ENCODE measurements at regions not wholly inside any gene's neighbourhood (a gene's known extent, or its start where the extent isn't known, plus 50 kb on each side); places are given as distances from the start of the nearest gene placed in this dataset.

GRCh38 chr2:144718376-144718775 lies 198.5 kb upstream of the ZEB2 start:
- H3K27ac Mint-ChIP-seq (ENCODE audit: unreplicated experiment): no peak overlapping the region
- H3K4me3 ChIP-seq (ENCODE audit: insufficient read depth, low read depth, low read length): no peak overlapping the region
- H3K9me3 ChIP-seq (ENCODE audit: insufficient read depth, low read depth, low read length): no peaks in the 10 kb centered on the region
- H3K4me1 ChIP-seq (ENCODE audit: insufficient read depth, low read length): no peaks in the 10 kb centered on the region
- no peaks in the 10 kb centered on the region for H3K79me2 ChIP-seq (ENCODE audit: insufficient read depth, low read length)
- DNase-seq (ENCODE audit: low read depth) (no peak), FAIRE-seq (peak; percentile 43)
- no peak overlapping the region for H3K27ac ChIP-seq (ENCODE audit: low read depth, low read length)
- H3K4me1 Mint-ChIP-seq (ENCODE audit: low read depth, unreplicated experiment): no peaks in the 10 kb centered on the region
- peaks cover 8% of the 10 kb centered on the region for H3K9me3 Mint-ChIP-seq (ENCODE audit: unreplicated experiment)
- H3K27me3 Mint-ChIP-seq (ENCODE audit: low read depth, unreplicated experiment): no peaks in the 10 kb centered on the region
- H3K36me3 ChIP-seq (ENCODE audit: insufficient read depth, low read length): no peaks in the 10 kb centered on the region
- TF ChIP-seq EZH2 (IDR thresholded peaks at IDR 0.05; ENCODE audit: insufficient read depth, low read length): no peak
- TF ChIP-seq CTCF (IDR thresholded peaks at IDR 0.05; ENCODE audit: insufficient read depth, low read depth, low read length): no peak
- no peaks in the 10 kb centered on the region for H3K27me3 ChIP-seq (ENCODE audit: insufficient read depth, low read length)
- H2AFZ ChIP-seq (ENCODE audit: low read depth, low read length): no peak overlapping the region
- no peak overlapping the region for H3K4me3 Mint-ChIP-seq (ENCODE audit: unreplicated experiment)
- H3K9ac ChIP-seq (ENCODE audit: low read length): no peak overlapping the region
- no peaks in the 10 kb centered on the region for H3K36me3 Mint-ChIP-seq (ENCODE audit: low read depth, unreplicated experiment)
- no peak overlapping the region for H3K4me2 ChIP-seq (ENCODE audit: low read length)
- H4K20me1 ChIP-seq (ENCODE audit: insufficient read depth, low read length): no peaks in the 10 kb centered on the region

- FAIRE-seq: no peak
- no peaks in the 10 kb centered on the region for H3K79me2 ChIP-seq (ENCODE audit: insufficient read depth, low read length)
- H3K4me3 ChIP-seq (ENCODE audit: insufficient read depth, low read depth, low read length): no peak overlapping the region
- no peak for DNase-seq (ENCODE audit: low read depth)
- Mint-ChIP-seq H3K27ac (ENCODE audit: unreplicated experiment) (no peak overlapping the region), H3K27me3 (ENCODE audit: low read depth, unreplicated experiment) (no peaks in the 10 kb centered on the region), H3K4me1 (ENCODE audit: low read depth, unreplicated experiment) (peaks cover 4% of the 10 kb centered on the region), H3K36me3 (ENCODE audit: low read depth, unreplicated experiment) (no peaks in the 10 kb centered on the region), H3K4me3 (ENCODE audit: unreplicated experiment) (no peak overlapping the region), H3K9me3 (ENCODE audit: unreplicated experiment) (peaks cover 8% of the 10 kb centered on the region)
- no peak overlapping the region for H3K27ac ChIP-seq (ENCODE audit: low read depth, low read length)
- TF ChIP-seq CTCF (IDR thresholded peaks at IDR 0.05; ENCODE audit: insufficient read depth, low read depth, low read length) (no peak), EZH2 (IDR thresholded peaks at IDR 0.05; ENCODE audit: insufficient read depth, low read length) (no peak)
- no peaks in the 10 kb centered on the region for H3K36me3 ChIP-seq (ENCODE audit: insufficient read depth, low read length)
- no peak overlapping the region for H2AFZ ChIP-seq (ENCODE audit: low read depth, low read length)
- H3K9ac ChIP-seq (ENCODE audit: low read length): no peak overlapping the region
- no peaks in the 10 kb centered on the region for H3K27me3 ChIP-seq (ENCODE audit: insufficient read depth, low read length)
- no peaks in the 10 kb centered on the region for H4K20me1 ChIP-seq (ENCODE audit: insufficient read depth, low read length)
- no peaks in the 10 kb centered on the region for H3K4me1 ChIP-seq (ENCODE audit: insufficient read depth, low read length)
- H3K4me2 ChIP-seq (ENCODE audit: low read length): no peak overlapping the region
- H3K9me3 ChIP-seq (ENCODE audit: insufficient read depth, low read depth, low read length): no peaks in the 10 kb centered on the region
Observed at GRCh38 chr2:144715992-144716391, 196.1 kb upstream of the ZEB2 start.

GRCh38 chr2:144713410-144713809 lies 193.5 kb upstream of the ZEB2 start:
- Histone ChIP-seq H3K9me3 (ENCODE audit: insufficient read depth, low read depth, low read length) (no peaks in the 10 kb centered on the region), H3K27me3 (ENCODE audit: insufficient read depth, low read length) (no peaks in the 10 kb centered on the region), H3K79me2 (ENCODE audit: insufficient read depth, low read length) (no peaks in the 10 kb centered on the region), H3K4me2 (ENCODE audit: low read length) (no peak overlapping the region), H2AFZ (ENCODE audit: low read depth, low read length) (no peak overlapping the region), H3K27ac (ENCODE audit: low read depth, low read length) (no peak overlapping the region), H3K9ac (ENCODE audit: low read length) (no peak overlapping the region), H3K4me1 (ENCODE audit: insufficient read depth, low read length) (no peaks in the 10 kb centered on the region), H3K4me3 (ENCODE audit: insufficient read depth, low read depth, low read length) (no peak overlapping the region), H3K36me3 (ENCODE audit: insufficient read depth, low read length) (no peaks in the 10 kb centered on the region), H4K20me1 (ENCODE audit: insufficient read depth, low read length) (no peaks in the 10 kb centered on the region)
- Mint-ChIP-seq H3K9me3 (ENCODE audit: unreplicated experiment) (peaks cover 8% of the 10 kb centered on the region), H3K27me3 (ENCODE audit: low read depth, unreplicated experiment) (no peaks in the 10 kb centered on the region), H3K4me3 (ENCODE audit: unreplicated experiment) (no peak overlapping the region), H3K36me3 (ENCODE audit: low read depth, unreplicated experiment) (no peaks in the 10 kb centered on the region), H3K27ac (ENCODE audit: unreplicated experiment) (no peak overlapping the region), H3K4me1 (ENCODE audit: low read depth, unreplicated experiment) (peaks cover 6% of the 10 kb centered on the region)
- DNase-seq (ENCODE audit: low read depth): no peak
- no peak for FAIRE-seq
- TF ChIP-seq EZH2 (IDR thresholded peaks at IDR 0.05; ENCODE audit: insufficient read depth, low read length) (no peak), CTCF (IDR thresholded peaks at IDR 0.05; ENCODE audit: insufficient read depth, low read depth, low read length) (no peak)

All from astrocyte (in vitro differentiated cells and primary cell).